SKM-1 treated with dmso at 0.1 percent for 144 hours (cell line): ENCODE measurements at regions not wholly inside any gene's neighbourhood (a gene's known extent, or its start where the extent isn't known, plus 50 kb on each side); places are given as distances from the start of the nearest gene placed in this dataset.

Experiments used
- DNase-seq: peaks from one replicate; lab custom pipeline; 2025; ENCODE audit not compliant: unreplicated experiment; lab: John Stamatoyannopoulos, UW

DNA sequence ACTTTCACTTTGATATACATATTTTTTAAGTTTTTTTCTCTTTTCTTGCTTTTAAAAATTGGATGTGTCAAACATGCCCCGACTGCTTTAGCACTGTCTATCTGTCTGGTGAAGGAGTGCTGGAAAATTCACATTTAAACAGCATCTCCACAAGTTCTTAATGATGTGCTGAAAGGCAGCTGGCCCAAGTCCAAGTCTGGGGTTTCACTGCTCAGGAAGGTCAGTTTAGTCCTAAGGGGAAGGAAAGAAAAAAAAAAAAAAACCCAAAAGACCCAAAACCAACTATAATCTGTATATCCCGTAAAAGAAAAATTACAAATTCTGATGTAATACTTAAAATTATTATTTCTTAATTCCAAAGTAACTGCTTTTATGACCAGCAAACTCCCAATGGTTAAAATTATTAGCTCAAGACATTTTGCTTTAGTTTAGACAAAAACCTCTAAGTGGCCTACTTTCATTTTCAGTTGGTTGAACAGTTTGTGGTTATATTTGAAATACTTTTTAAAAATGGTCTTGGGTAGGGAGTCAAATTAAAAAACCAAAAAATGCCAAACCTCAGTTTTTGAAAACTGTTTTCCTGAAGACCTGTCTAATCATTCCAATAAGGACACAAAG is 79.5 kb upstream of the PREP start:
- no peak for DNase-seq

DNA sequence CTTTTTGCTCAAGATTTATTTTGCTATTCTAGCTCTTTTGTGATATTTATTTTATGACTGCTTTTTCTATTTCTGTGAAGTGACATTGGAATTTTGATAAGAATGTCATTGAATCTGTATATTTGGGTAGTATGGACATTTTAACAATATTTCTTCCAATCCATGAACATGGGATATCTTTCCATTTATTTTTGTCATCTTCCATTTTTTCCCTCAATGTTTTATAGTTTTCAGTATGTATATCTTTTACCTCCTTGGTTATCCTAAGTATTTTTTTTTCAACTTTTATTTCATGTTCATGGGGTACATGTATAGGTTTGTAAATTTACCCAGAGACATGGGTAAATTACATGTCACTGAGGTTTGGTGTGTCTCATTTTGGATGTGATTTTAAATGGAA is 74.1 kb upstream of the PREP start:
- DNase-seq, result no peak

DNA sequence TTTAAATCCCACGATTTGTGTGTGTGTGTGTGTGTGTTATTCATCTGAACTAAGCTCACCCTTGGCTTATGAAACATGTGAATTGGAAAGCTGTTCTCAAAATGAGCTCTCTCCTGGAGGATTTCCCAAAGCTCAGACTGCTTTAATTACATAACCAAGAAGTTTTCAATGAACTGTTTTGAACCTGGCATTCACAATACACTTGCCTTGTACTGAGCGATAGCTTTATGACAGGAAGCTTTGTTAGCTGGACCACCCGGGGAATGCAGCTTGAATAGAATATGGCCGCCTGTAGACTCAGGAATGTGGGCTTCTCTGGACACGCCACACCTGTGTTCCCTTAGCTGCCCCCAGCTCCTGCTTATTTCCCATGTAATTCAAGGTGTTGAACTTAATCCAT is 71.4 kb upstream of the PREP start:
- no peak for DNase-seq

DNA sequence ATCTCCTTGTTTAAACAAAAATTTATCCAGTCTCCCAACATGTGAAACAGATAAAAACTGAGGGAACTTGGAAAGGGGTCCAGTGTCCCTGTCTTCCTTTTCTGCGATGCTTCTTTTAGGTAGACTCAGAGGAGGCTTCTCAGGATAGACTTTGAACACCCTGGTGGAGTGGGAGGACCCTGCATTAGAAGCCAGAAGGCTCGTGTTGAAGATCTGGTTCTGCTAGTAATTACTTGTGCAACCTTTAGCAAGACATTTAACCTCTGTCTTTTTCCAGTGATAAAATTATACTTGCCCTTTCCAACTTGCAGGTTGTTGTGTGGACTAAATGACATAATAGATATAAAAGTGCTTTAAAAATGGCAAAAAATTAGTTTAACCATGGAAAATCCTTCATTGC is 67.1 kb upstream of the PREP start:
- no peak for DNase-seq

DNA sequence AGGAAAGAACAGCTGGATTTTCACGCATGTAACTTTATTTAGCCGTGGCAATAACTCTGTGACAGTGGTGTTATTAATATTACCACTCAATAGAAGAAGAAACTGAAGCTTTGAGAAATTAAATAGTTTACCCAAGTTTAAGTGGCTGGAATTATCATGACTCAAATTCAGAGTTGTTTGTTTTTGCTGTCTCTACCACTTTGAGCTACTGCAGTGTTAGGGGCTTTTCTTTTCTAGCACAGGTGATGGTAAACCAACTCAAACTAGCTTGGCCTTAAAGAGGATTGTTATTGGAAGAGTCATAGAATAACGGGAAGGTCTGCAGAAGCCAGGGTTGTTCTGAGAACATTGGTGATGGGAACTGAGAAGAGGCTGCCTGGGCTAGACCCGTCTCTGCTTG is 66.0 kb upstream of the PREP start:
- DNase-seq, result no peak

DNA sequence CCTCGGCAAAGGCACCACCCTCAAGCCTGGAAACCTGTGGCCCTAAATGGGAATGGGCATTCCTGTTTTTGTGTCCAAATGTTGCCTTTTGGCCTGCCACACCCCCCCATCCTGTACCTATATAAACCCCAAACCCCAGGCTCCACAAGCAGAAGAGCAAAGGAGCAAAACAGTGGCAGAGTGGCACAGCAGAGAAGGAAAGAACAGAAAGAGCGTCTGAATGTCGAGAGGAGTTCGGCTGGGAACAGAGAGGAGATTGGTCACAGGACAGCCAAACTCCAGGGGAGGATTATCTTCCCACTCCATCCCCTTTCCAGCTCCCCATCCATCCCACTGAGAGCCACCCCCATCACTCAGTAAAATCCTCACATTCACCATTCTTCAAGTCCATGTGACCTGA is 58.0 kb upstream of the PREP start:
- DNase-seq, result no peak

DNA sequence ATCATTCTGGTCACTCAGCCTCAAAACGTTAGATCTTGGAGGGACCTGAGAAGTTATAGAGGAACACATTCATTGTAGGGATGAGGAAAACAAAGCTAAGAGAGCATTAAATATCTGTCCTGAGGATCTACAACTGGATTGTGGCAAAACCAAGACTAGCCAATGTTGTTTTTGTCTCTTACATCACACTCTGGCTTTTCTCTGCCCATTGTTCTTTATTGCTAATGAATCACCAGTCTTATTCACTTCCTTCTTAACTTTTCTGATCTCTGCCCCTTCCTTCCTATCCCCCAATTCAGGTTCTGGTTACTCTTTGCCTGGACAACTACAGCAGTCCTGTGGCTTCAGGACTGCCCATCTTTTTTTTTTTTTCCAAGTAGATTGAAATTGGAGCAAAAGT is 57.0 kb upstream of the PREP start:
- DNase-seq, result no peak

DNA sequence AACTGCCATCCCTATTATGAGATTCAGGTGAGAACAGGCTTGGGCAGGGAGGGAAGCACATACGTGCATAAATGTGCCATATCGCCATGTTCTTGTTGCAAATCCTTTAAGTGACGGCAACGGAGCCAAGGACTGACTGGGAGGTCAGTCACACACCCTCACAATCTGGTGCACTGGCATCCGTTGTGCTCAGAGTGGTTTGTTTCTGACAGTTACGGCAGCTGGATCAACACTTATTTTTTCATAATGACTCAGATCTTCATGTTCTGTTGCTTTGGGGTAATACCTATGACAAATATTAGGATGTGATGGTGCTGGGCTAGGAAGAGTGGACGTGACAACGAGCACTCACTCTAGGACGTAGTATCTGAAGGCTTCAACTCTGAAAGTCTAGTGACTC is 56.2 kb upstream of the PREP start:
- DNase-seq, result no peak

DNA sequence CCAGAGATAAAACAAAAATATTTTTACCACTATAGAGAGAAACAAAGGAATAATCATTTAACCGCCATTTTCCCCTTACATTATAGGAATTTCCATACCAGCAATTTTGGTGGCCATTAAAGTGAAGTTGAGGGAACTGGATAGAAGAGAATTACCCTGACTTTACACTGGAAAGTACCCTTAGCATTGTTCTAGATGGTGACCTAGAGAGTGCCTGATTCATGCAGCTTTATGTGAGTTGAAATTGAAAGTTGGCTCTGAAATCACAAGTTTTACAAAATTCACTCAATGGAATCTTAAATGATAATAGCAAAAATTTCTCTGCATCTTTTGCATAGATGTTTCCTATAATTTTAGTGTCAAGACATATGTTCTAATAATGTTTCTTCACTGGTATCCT is 55.7 kb upstream of the PREP start:
- DNase-seq, result no peak

DNA sequence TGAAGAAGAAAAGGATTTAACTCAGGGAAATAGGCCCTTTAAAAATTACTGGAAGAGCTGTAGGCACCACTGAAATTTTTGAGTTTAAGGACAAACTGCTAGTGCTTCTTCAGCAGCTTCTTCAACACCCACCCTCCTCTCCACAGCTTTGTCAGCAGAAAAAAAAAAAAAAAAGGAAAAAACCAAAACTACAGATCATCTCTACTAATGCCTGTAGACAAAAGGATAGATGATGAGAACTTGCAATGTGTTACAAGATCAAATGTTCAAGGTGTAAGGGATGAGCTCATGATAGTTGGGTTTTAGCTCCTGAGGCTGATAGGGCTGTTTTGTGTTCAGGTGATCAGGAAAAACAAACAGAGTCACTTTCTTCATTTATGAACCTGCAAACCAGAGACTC is 55.2 kb upstream of the PREP start:
- DNase-seq, result no peak

DNA sequence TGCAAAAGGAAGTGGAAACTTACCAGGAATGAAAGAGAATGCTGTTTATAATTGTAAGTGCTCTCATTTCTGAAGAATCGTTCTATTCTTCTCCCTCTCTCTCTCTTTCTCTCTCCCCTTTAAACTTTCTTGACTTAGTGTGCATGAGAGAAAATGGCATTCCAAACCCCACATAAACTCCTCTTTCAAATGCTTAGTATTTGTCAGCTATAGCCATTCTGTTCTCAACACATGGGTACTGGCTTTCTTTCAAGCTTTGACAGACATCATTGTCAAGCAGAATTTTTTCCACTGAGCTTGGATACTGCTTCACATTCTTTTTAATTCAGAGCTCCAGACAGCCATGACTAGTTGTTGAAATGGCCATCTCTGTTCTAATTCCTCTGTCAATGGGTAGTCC is 51.1 kb upstream of the PREP start:
- no peak for DNase-seq

DNA sequence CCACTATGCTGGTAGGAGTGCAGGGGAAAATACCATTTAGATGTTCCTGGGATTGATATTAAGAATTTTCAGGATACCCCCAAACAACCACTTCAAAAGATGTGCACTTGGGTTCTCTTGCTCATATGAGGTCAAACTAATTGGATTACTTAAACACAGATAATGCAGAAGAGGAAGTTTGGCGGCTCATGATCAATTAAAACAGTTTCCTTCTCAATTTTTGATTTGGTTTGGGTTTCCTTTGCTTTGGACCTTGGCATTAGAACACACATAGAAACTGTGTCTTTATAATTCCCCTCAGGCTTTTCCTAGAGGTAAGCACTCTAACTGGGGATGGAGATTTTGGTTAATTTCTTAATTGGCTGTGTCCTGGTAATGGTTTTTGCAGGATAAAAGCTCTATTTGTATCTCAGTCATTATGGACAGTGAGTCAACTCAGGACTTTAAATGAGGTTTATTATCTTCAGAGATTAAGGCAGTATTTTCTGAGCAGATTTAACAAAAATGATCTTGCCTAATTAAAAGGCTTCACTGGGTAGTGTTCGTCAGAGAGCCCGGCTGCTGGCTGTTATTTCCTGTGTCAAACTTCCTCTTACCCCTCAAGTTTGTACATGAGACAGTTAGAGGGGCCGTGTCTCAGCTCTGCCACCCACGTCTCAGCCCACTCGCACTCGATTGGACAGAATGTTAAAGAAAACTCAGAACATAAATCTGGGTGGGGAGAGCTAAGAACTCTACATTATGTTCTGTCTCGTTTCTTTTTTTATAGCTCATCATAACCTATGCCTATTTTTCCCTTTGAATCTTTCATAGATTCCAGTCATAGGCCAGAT is 50.3 kb upstream of the PREP start:
- DNase-seq, result no peak
